ENCODE measurements at regions not wholly inside any gene's neighbourhood (a gene's known extent, or its start where the extent isn't known, plus 50 kb on each side); places are given as distances from the start of the nearest gene placed in this dataset.

GRCh38 chr2:104049438-104049837 is 804.5 kb upstream of the POU3F3 start:
- no peak for DNase-seq

GRCh38 chr2:104049981-104050380 is 803.9 kb upstream of the POU3F3 start:
- DNase-seq: no peak

- DNase-seq: no peak
These were observed 803.2 kb upstream of the POU3F3 start for GRCh38 chr2:104050656-104051242.

GRCh38 chr2:104051766-104052165 is 802.1 kb upstream of the POU3F3 start:
- DNase-seq: no peak

- no peak for DNase-seq
These were observed 801.6 kb upstream of the POU3F3 start for GRCh38 chr2:104052356-104052755.

- no peak for DNase-seq
These were observed 797.5 kb upstream of the POU3F3 start for GRCh38 chr2:104056451-104056850.

- no peak for DNase-seq
These were observed 785.2 kb upstream of the POU3F3 start for GRCh38 chr2:104068665-104069064.

- DNase-seq: no peak
These were observed 776.3 kb upstream of the POU3F3 start for GRCh38 chr2:104077573-104077972.

- no peak for DNase-seq
These were observed 775.3 kb upstream of the POU3F3 start for GRCh38 chr2:104078431-104079157.

- no peak for DNase-seq
These were observed 765.2 kb upstream of the POU3F3 start for GRCh38 chr2:104088745-104089144.

- DNase-seq: no peak
These were observed 763.5 kb upstream of the POU3F3 start for GRCh38 chr2:104090407-104090806.

- no peak for DNase-seq
These were observed 762.0 kb upstream of the POU3F3 start for GRCh38 chr2:104091894-104092293.

- no peak for DNase-seq
These were observed 761.0 kb upstream of the POU3F3 start for GRCh38 chr2:104092886-104093285.

- DNase-seq: no peak
These were observed 751.3 kb upstream of the POU3F3 start for GRCh38 chr2:104102615-104103014.

GRCh38 chr2:104109356-104109755 is 744.6 kb upstream of the POU3F3 start:
- DNase-seq: no peak

GRCh38 chr2:104118889-104119288 is 735.0 kb upstream of the POU3F3 start:
- DNase-seq: no peak

GRCh38 chr2:104120171-104120570 is 733.7 kb upstream of the POU3F3 start:
- no peak for DNase-seq

- no peak for DNase-seq
These were observed 728.8 kb upstream of the POU3F3 start for GRCh38 chr2:104125096-104125495.

GRCh38 chr2:104127049-104127770 is 726.7 kb upstream of the POU3F3 start:
- no peak for DNase-seq

GRCh38 chr2:104140361-104140760 is 713.6 kb upstream of the POU3F3 start:
- DNase-seq: no peak

GRCh38 chr2:104158191-104158590 is 695.7 kb upstream of the POU3F3 start:
- no peak for DNase-seq

- no peak for DNase-seq
These were observed 690.2 kb upstream of the POU3F3 start for GRCh38 chr2:104163611-104164130.

- DNase-seq: no peak
These were observed 689.1 kb upstream of the POU3F3 start for GRCh38 chr2:104164721-104165252.

GRCh38 chr2:104177179-104177578 is 676.7 kb upstream of the POU3F3 start:
- no peak for DNase-seq

Measured in activated CD4-positive, alpha-beta T cell treated with anti-CD3 and anti-CD28 coated beads, Interleukin-10, Interleukin-2, amounts not matched to agents 100 ng/mL and 50 ng/mL, durations not matched to agents 16 hours and 8 hours (primary cell).